Liver (tissue), 3 donors: ENCODE measurements at regions not wholly inside any gene's neighbourhood (a gene's known extent, or its start where the extent isn't known, plus 50 kb on each side); places are given as distances from the start of the nearest gene placed in this dataset.

Experiments
- CTCF ChIP-seq: fragments of 150-350 bp; IDR thresholded peaks from 2 replicates; pipeline ENCODE4 v1.5.1; 2017; ENCODE audit warnings: improper control_type of control experiment, low read depth, low read length; ENCODE audit not compliant: missing input control
- JUND ChIP-seq, 2 donors: IDR thresholded peaks; 2 replicates each; pipeline ENCODE4 v1.6.1; 2016; ENCODE audit warnings: antibody characterized with exemption in 2 of 2
- donor health status: healthy.
- donor health status: healthy.

GRCh38 chr4:115871596-115871995 lies 758.2 kb upstream of the NDST4 start:
- TF ChIP-seq CTCF (no peak), JUND (IDR thresholded peaks at IDR 0.05) (no peak)
